OCI-LY1 (cell line): ENCODE measurements at regions not wholly inside any gene's neighbourhood (a gene's known extent, or its start where the extent isn't known, plus 50 kb on each side); places are given as distances from the start of the nearest gene placed in this dataset.

Experiments
- H2AFZ ChIP-seq: fragments of 200-600 bp; sonication (generic), shearing (Covaris generic); 2 replicates; pipeline ENCODE4 v1.6.0; 2014; ENCODE audit warnings: antibody characterized with exemption, mild to moderate bottlenecking, low read length
- H3F3A ChIP-seq: fragments of 200-600 bp; sonication (generic), shearing (Covaris generic); 2 replicates; pipeline ENCODE4 v1.6.0; 2014; ENCODE audit warnings: mild to moderate bottlenecking, antibody characterized with exemption, low read length, moderate library complexity; ENCODE audit not compliant: insufficient read depth
- H3K27ac ChIP-seq: fragments of 200-600 bp; sonication (generic); 2 replicates; pipeline ENCODE4 v1.5.1; 2014; ENCODE audit warnings: low read length, mixed run types, mild to moderate bottlenecking, low read depth; ENCODE audit not compliant: poor library complexity, severe bottlenecking
- H3K27me3 ChIP-seq: fragments of 200-600 bp; sonication (generic); 2 replicates; pipeline ENCODE4 v1.6.0; 2014; ENCODE audit warnings: antibody characterized with exemption, mild to moderate bottlenecking, low read length, moderate library complexity; ENCODE audit not compliant: insufficient read depth
- H3K36me3 ChIP-seq: fragments of 200-600 bp; sonication (generic); 2 replicates; pipeline ENCODE4 v1.6.1; 2014; ENCODE audit warnings: mild to moderate bottlenecking, antibody characterized with exemption, low read length, moderate library complexity, mixed read lengths; ENCODE audit not compliant: insufficient read depth
- H3K4me1 ChIP-seq: fragments of 200-600 bp; sonication (generic); 2 replicates; pipeline ENCODE4 v1.5.1; 2014; ENCODE audit warnings: mild to moderate bottlenecking, low read length, moderate library complexity; ENCODE audit not compliant: insufficient read depth, severe bottlenecking
- H3K4me2 ChIP-seq: fragments of 200-600 bp; sonication (generic), shearing (Covaris generic); 2 replicates; pipeline ENCODE4 v1.6.1; 2014; ENCODE audit warnings: low read length
- H3K4me3 ChIP-seq: fragments of 200-600 bp; sonication (generic); 2 replicates; pipeline ENCODE4 v1.5.1; 2014; ENCODE audit warnings: low read length, low read depth, mild to moderate bottlenecking, mixed read lengths; ENCODE audit not compliant: poor library complexity, severe bottlenecking
- H3K79me2 ChIP-seq: fragments of 200-600 bp; shearing (Covaris generic); 2 replicates; pipeline ENCODE4 v1.6.1; 2016; ENCODE audit warnings: mixed run types, low read length, mixed read lengths; ENCODE audit not compliant: insufficient read depth
- H3K9ac ChIP-seq: fragments of 200-600 bp; sonication (generic), shearing (Covaris generic); 2 replicates; pipeline ENCODE4 v1.6.1; 2014; ENCODE audit warnings: mild to moderate bottlenecking, low read length, mixed read lengths
- H3K9me2 ChIP-seq: fragments of 200-600 bp; sonication (generic), shearing (Covaris generic); 2 replicates; pipeline ENCODE4 v1.6.1; 2014; ENCODE audit warnings: low read depth, mild to moderate bottlenecking, low read length, mixed read lengths
- H3K9me3 ChIP-seq: fragments of 200-600 bp; shearing (Covaris generic); 2 replicates; pipeline ENCODE4 v1.6.1; 2014; ENCODE audit warnings: low read length, mixed read lengths
- H4K20me1 ChIP-seq: fragments of 200-600 bp; sonication (generic), shearing (Covaris generic); 2 replicates; pipeline ENCODE4 v1.6.0; 2016; ENCODE audit warnings: mild to moderate bottlenecking, low read length; ENCODE audit not compliant: insufficient read depth
- EZH2 ChIP-seq: fragments of 200-600 bp; sonication (generic), shearing (Covaris generic); IDR thresholded peaks from 2 replicates; pipeline ENCODE4 v1.8.0; 2017; ENCODE audit warnings: borderline replicate concordance, mixed run types, mild to moderate bottlenecking, antibody characterized with exemption, low read length, moderate library complexity, mixed read lengths
- TF ChIP-seq, protein P1 (sequence below): fragments of 200-600 bp; sonication (generic), shearing (Covaris generic); IDR thresholded peaks from 2 replicates; pipeline ENCODE4 v1.5.1; 2017; ENCODE audit warnings: mild to moderate bottlenecking, antibody characterized with exemption, low read length, moderate library complexity, mixed read lengths

DNA sequence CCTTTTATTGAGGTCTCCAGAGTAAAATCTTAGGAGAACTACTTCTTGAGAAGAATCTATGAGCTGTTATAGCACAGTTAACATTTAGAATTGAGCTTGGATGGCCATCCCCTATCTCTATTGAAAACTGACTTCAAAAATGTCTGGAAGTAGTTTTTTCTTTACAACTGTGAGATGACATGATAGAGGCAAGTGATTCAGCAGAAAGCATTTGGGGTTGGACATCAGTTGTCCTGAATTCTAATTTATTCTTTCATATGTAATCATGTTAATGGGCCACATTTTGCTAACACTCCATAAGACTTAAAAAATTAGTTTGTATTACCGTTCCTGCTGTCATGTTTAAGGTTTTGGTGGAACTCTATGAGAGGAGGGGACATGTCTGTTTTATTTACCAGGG lies 237.0 kb upstream of the SLC14A2 start:
- Histone ChIP-seq H3K4me3 (no peak overlapping the region), H2AFZ (no peak overlapping the region), H3K4me1 (peaks cover 8% of the 10 kb centered on the region), H3F3A (no peaks in the 10 kb centered on the region), H4K20me1 (no peaks in the 10 kb centered on the region), H3K9me2 (no peaks in the 10 kb centered on the region), H3K36me3 (no peaks in the 10 kb centered on the region), H3K27ac (no peak overlapping the region), H3K9me3 (no peaks in the 10 kb centered on the region), H3K4me2 (no peak overlapping the region), H3K9ac (no peak overlapping the region), H3K79me2 (no peaks in the 10 kb centered on the region), H3K27me3 (no peaks in the 10 kb centered on the region)
- no peak for TF ChIP-seq EZH2
- TF ChIP-seq, protein P1, sequence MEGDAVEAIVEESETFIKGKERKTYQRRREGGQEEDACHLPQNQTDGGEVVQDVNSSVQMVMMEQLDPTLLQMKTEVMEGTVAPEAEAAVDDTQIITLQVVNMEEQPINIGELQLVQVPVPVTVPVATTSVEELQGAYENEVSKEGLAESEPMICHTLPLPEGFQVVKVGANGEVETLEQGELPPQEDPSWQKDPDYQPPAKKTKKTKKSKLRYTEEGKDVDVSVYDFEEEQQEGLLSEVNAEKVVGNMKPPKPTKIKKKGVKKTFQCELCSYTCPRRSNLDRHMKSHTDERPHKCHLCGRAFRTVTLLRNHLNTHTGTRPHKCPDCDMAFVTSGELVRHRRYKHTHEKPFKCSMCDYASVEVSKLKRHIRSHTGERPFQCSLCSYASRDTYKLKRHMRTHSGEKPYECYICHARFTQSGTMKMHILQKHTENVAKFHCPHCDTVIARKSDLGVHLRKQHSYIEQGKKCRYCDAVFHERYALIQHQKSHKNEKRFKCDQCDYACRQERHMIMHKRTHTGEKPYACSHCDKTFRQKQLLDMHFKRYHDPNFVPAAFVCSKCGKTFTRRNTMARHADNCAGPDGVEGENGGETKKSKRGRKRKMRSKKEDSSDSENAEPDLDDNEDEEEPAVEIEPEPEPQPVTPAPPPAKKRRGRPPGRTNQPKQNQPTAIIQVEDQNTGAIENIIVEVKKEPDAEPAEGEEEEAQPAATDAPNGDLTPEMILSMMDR = no peak

DNA sequence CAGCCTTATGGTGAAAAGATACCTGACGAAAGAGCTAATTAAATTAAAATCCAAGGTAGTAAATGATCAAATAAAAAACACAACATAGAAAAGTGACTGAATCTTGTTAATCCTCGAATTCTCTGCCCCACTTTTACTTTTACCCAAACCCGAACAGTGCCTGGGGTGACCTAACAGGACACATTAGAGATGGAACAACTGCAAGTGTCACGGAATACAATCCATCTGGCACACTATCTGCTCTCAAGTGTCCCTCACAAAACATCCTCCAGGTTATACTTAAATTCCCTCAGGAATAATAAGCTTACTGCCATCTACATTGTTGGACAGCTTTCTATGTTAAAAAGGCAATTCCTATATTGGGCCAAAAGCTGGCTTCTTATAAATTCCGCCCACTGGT lies 236.3 kb upstream of the SLC14A2 start:
- Histone ChIP-seq H3K4me3 (no peak overlapping the region), H3K36me3 (no peaks in the 10 kb centered on the region), H2AFZ (no peak overlapping the region), H4K20me1 (no peaks in the 10 kb centered on the region), H3F3A (no peaks in the 10 kb centered on the region), H3K9me3 (no peaks in the 10 kb centered on the region), H3K9ac (no peak overlapping the region), H3K9me2 (no peaks in the 10 kb centered on the region), H3K4me1 (peaks cover 1% of the 10 kb centered on the region), H3K4me2 (no peak overlapping the region), H3K79me2 (no peaks in the 10 kb centered on the region), H3K27me3 (no peaks in the 10 kb centered on the region), H3K27ac (no peak overlapping the region)
- no peak for TF ChIP-seq EZH2
- TF ChIP-seq, protein P1 = no peak

DNA sequence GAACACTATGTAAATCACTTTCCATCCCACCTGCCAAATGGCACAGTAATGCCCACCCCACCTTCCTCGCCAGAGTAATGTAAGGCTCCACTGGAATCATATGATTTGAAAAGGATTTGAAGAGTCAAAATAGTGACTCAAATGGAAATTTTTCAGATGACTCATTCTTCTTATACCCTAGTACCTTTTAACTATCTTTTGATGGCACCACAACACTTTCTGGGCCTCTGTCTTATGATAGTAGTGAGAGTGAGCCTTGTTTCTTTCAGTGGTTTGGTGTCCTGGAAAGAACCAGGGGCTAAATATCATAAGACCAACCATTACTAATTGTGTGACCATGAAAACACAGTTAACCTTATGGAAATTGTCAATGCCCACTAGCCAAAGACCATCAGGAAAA lies 235.4 kb upstream of the SLC14A2 start:
- no peak overlapping the region for H2AFZ ChIP-seq
- H3K9me3 ChIP-seq = no peaks in the 10 kb centered on the region
- no peak overlapping the region for H3K4me3 ChIP-seq
- no peaks in the 10 kb centered on the region for H3F3A ChIP-seq
- no peaks in the 10 kb centered on the region for H3K9me2 ChIP-seq
- no peaks in the 10 kb centered on the region for H3K4me1 ChIP-seq
- no peaks in the 10 kb centered on the region for H3K27me3 ChIP-seq
- H3K36me3 ChIP-seq = no peaks in the 10 kb centered on the region
- no peaks in the 10 kb centered on the region for H3K79me2 ChIP-seq
- TF ChIP-seq, protein P1 = no peak
- H3K4me2 ChIP-seq = no peak overlapping the region
- no peaks in the 10 kb centered on the region for H4K20me1 ChIP-seq
- no peak overlapping the region for H3K9ac ChIP-seq
- no peak overlapping the region for H3K27ac ChIP-seq
